HL-60 (cell line): ENCODE measurements at regions not wholly inside any gene's neighbourhood (a gene's known extent, or its start where the extent isn't known, plus 50 kb on each side); places are given as distances from the start of the nearest gene placed in this dataset.

Source experiments
- DNase-seq, 2 experiments: peaks; one replicate each; pipeline ENCODE4 v3.0.0-alpha.2; 2010 to 2020; ENCODE audit warnings: low read depth in 1 of 2, low spot score in 1 of 2
- H3K27ac ChIP-seq: fragments of 250-450 bp; sonication (Bioruptor Pico); replicated peaks from 2 replicates; pipeline ENCODE4 v1.5.1; 2020; ENCODE audit warnings: mild to moderate bottlenecking, moderate library complexity
- H3K27me3 ChIP-seq: fragments of 250-450 bp; sonication (Bioruptor Pico); 2 replicates; pipeline ENCODE4 v1.5.1; 2021; ENCODE audit warnings: mild to moderate bottlenecking, moderate library complexity; ENCODE audit not compliant: insufficient read depth, poor library complexity, severe bottlenecking
- H3K4me3 ChIP-seq: replicated peaks from 2 replicates; pipeline ENCODE4 v1.5.1; 2011; ENCODE audit warnings: mild to moderate bottlenecking, control low read depth, low read length; ENCODE audit not compliant: insufficient read depth
- GABPA ChIP-seq: IDR thresholded peaks from 2 replicates; pipeline ENCODE4 v1.6.1; 2012; ENCODE audit warnings: low read depth
- POLR2AphosphoS5 ChIP-seq: IDR thresholded peaks from 2 replicates; pipeline ENCODE4 v1.6.1; 2012; ENCODE audit warnings: low read depth
- REST ChIP-seq: IDR thresholded peaks from 2 replicates; pipeline ENCODE4 v1.6.1; 2012; ENCODE audit warnings: low read depth; ENCODE audit not compliant: insufficient replicate concordance
- SPI1 ChIP-seq: IDR thresholded peaks from 2 replicates; pipeline ENCODE4 v1.6.1; 2012; ENCODE audit warnings: low read depth, mild to moderate bottlenecking, borderline replicate concordance
- TF ChIP-seq, protein P1 (sequence below): IDR thresholded peaks from one replicate; pipeline ENCODE4 v1.5.1; 2011; ENCODE audit warnings: low read length, control low read depth, inconsistent platforms; ENCODE audit not compliant: insufficient read depth

DNA sequence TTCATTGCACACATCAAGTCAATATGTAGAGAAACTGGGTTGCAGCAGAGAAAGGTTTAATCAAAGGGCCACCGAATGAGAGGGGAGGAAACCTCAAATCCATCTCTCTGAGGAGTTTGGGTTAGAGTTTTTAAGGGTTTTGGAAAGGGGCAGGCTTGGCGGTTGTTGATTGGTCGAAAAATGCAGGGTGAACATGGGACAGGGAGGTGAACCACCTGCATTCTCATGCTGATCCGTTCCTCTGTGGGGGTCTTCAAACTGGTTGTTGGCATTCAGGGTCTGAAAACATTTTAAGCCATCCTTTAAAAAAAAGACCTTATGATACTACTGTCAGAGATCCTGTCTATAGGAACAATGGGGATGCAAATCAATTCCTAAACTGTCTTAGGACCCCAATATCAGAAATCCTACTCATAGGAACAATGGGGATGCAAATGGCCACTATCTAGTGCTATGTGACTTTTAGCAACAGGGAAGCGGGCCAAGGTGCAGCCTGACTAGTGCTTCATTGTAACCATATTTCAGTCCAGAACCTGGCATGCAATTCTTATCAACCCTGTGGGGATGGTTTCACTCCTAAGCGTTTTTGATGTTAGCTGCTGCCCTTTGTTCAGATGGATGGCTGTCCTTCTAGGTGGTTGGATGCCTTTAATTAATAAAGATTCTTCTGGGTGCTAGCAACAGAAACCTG, 120.1 kb upstream of the MGAT5 start:
- no peak for DNase-seq
- Histone ChIP-seq H3K4me3 (no peak overlapping the region), H3K27ac (no peak overlapping the region), H3K27me3 (no peaks in the 10 kb centered on the region)
- TF ChIP-seq POLR2AphosphoS5, result no peak
- TF ChIP-seq REST, result no peak
- TF ChIP-seq, protein P1, sequence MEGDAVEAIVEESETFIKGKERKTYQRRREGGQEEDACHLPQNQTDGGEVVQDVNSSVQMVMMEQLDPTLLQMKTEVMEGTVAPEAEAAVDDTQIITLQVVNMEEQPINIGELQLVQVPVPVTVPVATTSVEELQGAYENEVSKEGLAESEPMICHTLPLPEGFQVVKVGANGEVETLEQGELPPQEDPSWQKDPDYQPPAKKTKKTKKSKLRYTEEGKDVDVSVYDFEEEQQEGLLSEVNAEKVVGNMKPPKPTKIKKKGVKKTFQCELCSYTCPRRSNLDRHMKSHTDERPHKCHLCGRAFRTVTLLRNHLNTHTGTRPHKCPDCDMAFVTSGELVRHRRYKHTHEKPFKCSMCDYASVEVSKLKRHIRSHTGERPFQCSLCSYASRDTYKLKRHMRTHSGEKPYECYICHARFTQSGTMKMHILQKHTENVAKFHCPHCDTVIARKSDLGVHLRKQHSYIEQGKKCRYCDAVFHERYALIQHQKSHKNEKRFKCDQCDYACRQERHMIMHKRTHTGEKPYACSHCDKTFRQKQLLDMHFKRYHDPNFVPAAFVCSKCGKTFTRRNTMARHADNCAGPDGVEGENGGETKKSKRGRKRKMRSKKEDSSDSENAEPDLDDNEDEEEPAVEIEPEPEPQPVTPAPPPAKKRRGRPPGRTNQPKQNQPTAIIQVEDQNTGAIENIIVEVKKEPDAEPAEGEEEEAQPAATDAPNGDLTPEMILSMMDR, result no peak
- TF ChIP-seq SPI1, result no peak
- no peak for TF ChIP-seq GABPA

GRCh38 chr2:134134313-134134706, 119.6 kb upstream of the MGAT5 start:
- no peak for DNase-seq
- Histone ChIP-seq H3K4me3 (no peak overlapping the region), H3K27ac (no peak overlapping the region), H3K27me3 (no peaks in the 10 kb centered on the region)
- TF ChIP-seq REST, result no peak
- no peak for TF ChIP-seq SPI1
- no peak for TF ChIP-seq POLR2AphosphoS5
- no peak for TF ChIP-seq GABPA
- TF ChIP-seq, protein P1, result no peak

DNA sequence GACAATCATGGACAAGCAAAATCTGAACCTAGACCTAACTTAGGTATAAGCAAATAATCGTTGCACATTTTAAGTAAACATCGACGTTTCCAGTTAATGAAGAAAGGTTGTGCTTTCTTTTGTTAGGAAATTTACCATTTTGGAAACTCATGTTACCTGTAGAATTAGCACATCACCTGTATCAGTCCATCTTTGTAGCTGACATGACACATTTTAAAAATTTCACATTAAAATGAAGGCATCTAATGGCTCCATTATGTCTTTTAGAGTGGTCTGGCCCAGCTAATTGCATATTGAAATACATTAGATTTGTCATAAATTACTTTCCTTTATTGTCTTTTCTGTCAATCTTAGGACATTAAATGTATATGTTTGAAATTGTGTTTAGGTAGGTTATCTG, 119.0 kb upstream of the MGAT5 start:
- H3K27me3 ChIP-seq, result no peaks in the 10 kb centered on the region
- DNase-seq, result no peak
- TF ChIP-seq GABPA (no peak), REST (no peak), POLR2AphosphoS5 (no peak), SPI1 (no peak)
- TF ChIP-seq, protein P1, result no peak
- H3K4me3 ChIP-seq, result no peak overlapping the region
- H3K27ac ChIP-seq, result no peak overlapping the region
